ENCODE measurements at regions not wholly inside any gene's neighbourhood (a gene's known extent, or its start where the extent isn't known, plus 50 kb on each side); places are given as distances from the start of the nearest gene placed in this dataset.

GRCh38 chr16:85537795-85538401 lies 75.2 kb upstream of the GSE1 start:
- TF ChIP-seq CTCF (IDR thresholded peaks at IDR 0.05) (no peak), EP300 (IDR thresholded peaks at IDR 0.05) (no peak), POLR2A (IDR thresholded peaks at IDR 0.05) (no peak)
